Endothelial cell of umbilical vein (primary cell): ENCODE measurements at regions not wholly inside any gene's neighbourhood (a gene's known extent, or its start where the extent isn't known, plus 50 kb on each side); places are given as distances from the start of the nearest gene placed in this dataset.

Source experiments
- BruUV-seq: library from RNA; stranded (reverse); fragments of 400-500 nt; replicated peaks from 2 replicates; lab custom pipeline; 2021; lab: Mats Ljungman, UMichigan
- CTCF ChIA-PET: fragments of 300-600, 350-600 bp; sonication (Branson Sonifier 250); formaldehyde crosslinking; loops from one replicate; lab custom pipeline; 2021; ENCODE audit warnings: antibody characterized with exemption, inconsistent platforms; lab: Charles Lee
- POLR2A ChIA-PET: fragments of 300-600, 350-600 bp; sonication (Branson Sonifier 250); formaldehyde crosslinking; loops from one replicate; lab custom pipeline; 2021; ENCODE audit warnings: antibody characterized with exemption, inconsistent platforms; lab: Charles Lee
- DNase-seq: peaks from one replicate; pipeline ENCODE4 v3.0.0-alpha.2; 2011; ENCODE audit warnings: low read depth, low spot score
- FAIRE-seq: peaks from 2 replicates; lab custom pipeline; 2011; peaks lifted over from hg19 to GRCh38; lab: Jason Lieb, UNC
- H2AFZ ChIP-seq: 2 replicates; pipeline ENCODE4 v1.6.0; 2012; ENCODE audit warnings: low read depth, low read length, control low read depth, inconsistent platforms
- H3K27ac ChIP-seq: 2 replicates; pipeline ENCODE4 v1.5.1; 2011; ENCODE audit warnings: low read depth, mild to moderate bottlenecking, control low read depth, low read length, moderate library complexity; ENCODE audit not compliant: insufficient read depth
- H3K27me3 ChIP-seq, 2 experiments: 2 replicates each; pipeline versions ENCODE4 v1.6.0 to v1.6.1; 2011; ENCODE audit warnings: low read length in 2 of 2, mixed read lengths in 1 of 2; ENCODE audit not compliant: control insufficient read depth in 2 of 2, insufficient read depth in 2 of 2
- H3K36me3 ChIP-seq, 2 experiments: 2 replicates in 1 of 2; 3 replicates in 1 of 2; pipeline ENCODE4 v1.5.1; 2011; ENCODE audit warnings: low read length in 2 of 2, mild to moderate bottlenecking in 1 of 2, moderate library complexity in 1 of 2; ENCODE audit not compliant: control insufficient read depth in 2 of 2, insufficient read depth in 2 of 2; ENCODE audit errors: extremely low read depth in 1 of 2
- H3K4me1 ChIP-seq: 3 replicates; pipeline ENCODE4 v1.5.1; 2011; ENCODE audit warnings: mild to moderate bottlenecking, low read length; ENCODE audit not compliant: control insufficient read depth, insufficient read depth; ENCODE audit errors: extremely low read depth
- H3K4me2 ChIP-seq: 2 replicates; pipeline ENCODE4 v1.6.1; 2011; ENCODE audit warnings: low read length, control low read depth, mixed read lengths; ENCODE audit not compliant: insufficient read depth
- H3K4me3 ChIP-seq, 3 experiments: fragments of 200-600 bp in 1 of 3; sonication (generic), shearing (Covaris generic) in 1 of 3; replicated peaks in 1 of 3; 2 replicates each; pipeline ENCODE4 v1.5.1; 2011 to 2016; ENCODE audit warnings: control low read depth in 3 of 3, low read length in 3 of 3, mild to moderate bottlenecking in 2 of 3, inconsistent platforms in 1 of 3, low read depth in 1 of 3, moderate library complexity in 1 of 3; ENCODE audit not compliant: insufficient read depth in 1 of 3
- H3K79me2 ChIP-seq: 2 replicates; pipeline ENCODE4 v1.6.0; 2012; ENCODE audit warnings: low read length, inconsistent platforms; ENCODE audit not compliant: control insufficient read depth, insufficient read depth
- H3K9ac ChIP-seq: replicated peaks from 2 replicates; pipeline ENCODE3; 2011; ENCODE audit warnings: low read length, control low read depth; ENCODE audit not compliant: insufficient read depth; ENCODE audit errors: extremely low read depth
- H3K9me1 ChIP-seq: replicated peaks from 3 replicates; pipeline ENCODE4 v1.6.0; 2011; ENCODE audit warnings: mild to moderate bottlenecking, low read length; ENCODE audit not compliant: control insufficient read depth, insufficient read depth; ENCODE audit errors: extremely low read depth
- H3K9me3 ChIP-seq: replicated peaks from 2 replicates; pipeline ENCODE4 v1.5.1; 2012; ENCODE audit warnings: low read length, inconsistent platforms; ENCODE audit not compliant: control insufficient read depth, insufficient read depth
- H4K20me1 ChIP-seq: replicated peaks from 2 replicates; pipeline ENCODE3; 2011; ENCODE audit warnings: mild to moderate bottlenecking, low read length; ENCODE audit not compliant: control insufficient read depth, insufficient read depth; ENCODE audit errors: extremely low read depth
- CTCF ChIP-seq, 2 donors: IDR thresholded peaks; 1 replicate in 1 of 2; 2 replicates in 1 of 2; pipeline ENCODE4 v1.5.1; 2011; ENCODE audit warnings: low read length in 2 of 2, mild to moderate bottlenecking in 2 of 2, moderate library complexity in 2 of 2, control low read depth in 1 of 2, inconsistent platforms in 1 of 2, low read depth in 1 of 2; ENCODE audit not compliant: insufficient read depth in 1 of 2; ENCODE audit errors: extremely low read depth in 1 of 2
- EZH2 ChIP-seq: IDR thresholded peaks from 2 replicates; pipeline ENCODE4 v1.6.1; 2012; ENCODE audit warnings: borderline replicate concordance, low read depth, mild to moderate bottlenecking, moderate library complexity, low read length, inconsistent platforms; ENCODE audit not compliant: severe bottlenecking
- FOS ChIP-seq: IDR thresholded peaks from 2 replicates; pipeline ENCODE4 v1.6.1; 2011; ENCODE audit warnings: mild to moderate bottlenecking, low read length, moderate library complexity, borderline replicate concordance; ENCODE audit not compliant: insufficient read depth
- GATA2 ChIP-seq: IDR thresholded peaks from 2 replicates; pipeline ENCODE4 v1.7.0; 2011; ENCODE audit warnings: low read depth, mild to moderate bottlenecking, moderate library complexity, mixed read lengths, low read length; ENCODE audit not compliant: insufficient read length, insufficient read depth
- JUN ChIP-seq: IDR thresholded peaks from 2 replicates; pipeline ENCODE4 v1.6.1; 2011; ENCODE audit warnings: borderline replicate concordance, low read depth; ENCODE audit not compliant: insufficient read length, insufficient read depth
- MAX ChIP-seq: IDR thresholded peaks from 2 replicates; pipeline ENCODE4 v1.6.1; 2011; ENCODE audit not compliant: insufficient read depth, insufficient read length
- MYC ChIP-seq: IDR thresholded peaks from one replicate; pipeline ENCODE4 v1.6.1; 2011; ENCODE audit warnings: mild to moderate bottlenecking, low read depth, low read length
- POLR2A ChIP-seq: IDR thresholded peaks from 2 replicates; pipeline ENCODE4 v1.6.1; 2012; ENCODE audit warnings: low read depth, mild to moderate bottlenecking, control low read depth, low read length
- POLR2AphosphoS5 ChIP-seq: IDR thresholded peaks from 2 replicates; pipeline ENCODE4 v1.6.1; 2012; ENCODE audit warnings: low read depth, mild to moderate bottlenecking, control low read depth, low read length, moderate library complexity; ENCODE audit not compliant: insufficient read depth
- dilution Hi-C: fragments of 300-500 bp; cut with MboI; formaldehyde crosslinking; loops from one replicate; pipeline ENCODE4 v1.15.0; 2019; ENCODE audit warnings: low sequenced_read_pairs; ENCODE audit not compliant: extremely low pct_ligation_motif_present
- intact Hi-C: fragments of 100-400 bp; cut with micrococcal nuclease; formaldehyde crosslinking; loops from one replicate; pipeline ENCODE4 v1.10.0; 2022

GRCh38 chr5:14062178-14062577 is 81.0 kb upstream of the TRIO start:
- DNase-seq (no peak), FAIRE-seq (peak; percentile 28)
- no TSS peak for BruUV-seq
- intact Hi-C loops = no loop called here
- POLR2A ChIA-PET = no interaction called here
- H3K79me2 ChIP-seq = no peaks in the 10 kb centered on the region
- H3K27me3 ChIP-seq = peaks cover 0 to 11% of the 10 kb centered on the region in 2 experiments
- no peaks in the 10 kb centered on the region for H4K20me1 ChIP-seq
- no peak overlapping the region for H2AFZ ChIP-seq
- no peaks in the 10 kb centered on the region for H3K4me1 ChIP-seq
- CTCF ChIA-PET = interaction anchor here (1.0 kb wide), 1 partner anchor 8 kb away, joined by 3 read pairs; no protein-coding TSS in a partner anchor
- H3K9me1 ChIP-seq = no peaks in the 10 kb centered on the region
- no peaks in the 10 kb centered on the region for H3K36me3 ChIP-seq
- no peak overlapping the region for H3K9ac ChIP-seq
- no peak overlapping the region for H3K4me3 ChIP-seq
- no peaks in the 10 kb centered on the region for H3K9me3 ChIP-seq
- dilution Hi-C loops = no loop called here
- no peak overlapping the region for H3K4me2 ChIP-seq
- no peak overlapping the region for H3K27ac ChIP-seq
- TF ChIP-seq MYC (no peak), JUN (no peak), FOS (no peak), EZH2 (no peak), POLR2A (no peak), GATA2 (no peak), POLR2AphosphoS5 (no peak), CTCF (IDR thresholded peaks at IDR 0.05; ENCODE audit: extremely low read depth in 1 of 2, insufficient read depth in 1 of 2, low read depth in 1 of 2, low read length in 2 of 2) (no peak), MAX (no peak)
